ENCODE measurements at regions not wholly inside any gene's neighbourhood (a gene's known extent, or its start where the extent isn't known, plus 50 kb on each side); places are given as distances from the start of the nearest gene placed in this dataset.

GRCh38 chr7:25832456-25832855 lies 319.5 kb upstream of the NFE2L3 start:
- TF ChIP-seq POLR2AphosphoS5 (IDR thresholded peaks at IDR 0.05) (no peak), CTCF (IDR thresholded peaks at IDR 0.05) (no peak)
